ENCODE measurements at regions not wholly inside any gene's neighbourhood (a gene's known extent, or its start where the extent isn't known, plus 50 kb on each side); places are given as distances from the start of the nearest gene placed in this dataset.

- Histone ChIP-seq H3K9me1 (ENCODE audit: insufficient read depth, low read length) (no peaks in the 10 kb centered on the region), H3K14ac (replicated peaks; ENCODE audit: low read depth, low read length) (no peak overlapping the region), H3K79me1 (ENCODE audit: low read depth in 1 of 2, low read length in 2 of 2) (no peaks in the 10 kb centered on the region), H3K27ac (ENCODE audit: insufficient read depth, low read length) (no peak overlapping the region), H2BK120ac (ENCODE audit: low read depth, low read length) (no peak overlapping the region), H4K5ac (ENCODE audit: low read depth, low read length) (no peak overlapping the region), H3K4ac (ENCODE audit: low read depth, low read length) (no peak overlapping the region), H3K18ac (ENCODE audit: low read depth, low read length) (no peak overlapping the region), H3K4me3 (ENCODE audit: insufficient read depth, low read depth, low read length) (no peak overlapping the region), H2BK20ac (ENCODE audit: low read depth, low read length) (no peak overlapping the region), H2BK15ac (ENCODE audit: low read depth, low read length) (no peak overlapping the region), H2AK9ac (replicated peaks; ENCODE audit: low read depth, low read length, poor library complexity) (no peak overlapping the region), H3K36me3 (ENCODE audit: control insufficient read depth, insufficient read depth, low read length) (no peaks in the 10 kb centered on the region), H4K91ac (ENCODE audit: insufficient read depth, low read depth, low read length) (no peak overlapping the region), H4K20me1 (ENCODE audit: insufficient read depth, low read length) (no peaks in the 10 kb centered on the region), H3K4me1 (ENCODE audit: control insufficient read depth, insufficient read depth, low read length) (no peaks in the 10 kb centered on the region), H3K4me2 (ENCODE audit: low read depth, low read length) (no peak overlapping the region), H3K23ac (ENCODE audit: low read depth, low read length) (no peak overlapping the region), H4K8ac (ENCODE audit: low read depth in 2 of 2, low read length in 2 of 2) (no peak overlapping the region), H2AFZ (replicated peaks; ENCODE audit: low read length, poor library complexity) (no peak overlapping the region), H3K9ac (ENCODE audit: low read depth, low read length) (no peak overlapping the region), H2BK5ac (ENCODE audit: low read depth, low read length, poor library complexity, severe bottlenecking) (no peak overlapping the region), H3K27me3 (ENCODE audit: control insufficient read depth, insufficient read depth, low read length) (no peaks in the 10 kb centered on the region), H2AK5ac (ENCODE audit: low read depth, low read length) (no peak overlapping the region), H3K56ac (ENCODE audit: extremely low read depth, insufficient read depth, low read length) (no peak overlapping the region), H3K9me3 (ENCODE audit: control insufficient read depth, insufficient read depth, low read length) (no peaks in the 10 kb centered on the region)
- no peak for TF ChIP-seq MAZ (IDR thresholded peaks at IDR 0.05; ENCODE audit: borderline replicate concordance, low read depth, low read length)
- TF ChIP-seq ELK1 (IDR thresholded peaks at IDR 0.05; ENCODE audit: borderline replicate concordance, low read depth, low read length) = no peak
- TF ChIP-seq MXI1 (IDR thresholded peaks at IDR 0.05; ENCODE audit: borderline replicate concordance, low read depth, low read length) = no peak
- TF ChIP-seq BHLHE40 (IDR thresholded peaks at IDR 0.05; ENCODE audit: low read depth, low read length) = no peak
- intact Hi-C loops (cut with micrococcal nuclease) (no loop called here), in situ Hi-C loops (cut with MboI; ENCODE audit: low sequenced_read_pairs) (loop anchor here (5.0 kb wide), 1 partner anchor 171 kb away; no protein-coding TSS in a partner anchor), dilution Hi-C loops (cut with HindIII; ENCODE audit: low sequenced_read_pairs, unreplicated experiment) (no loop called here)
- ChIA-PET POLR2A (ENCODE audit: unreplicated experiment) (no interaction called here), CTCF (no interaction called here)
- no peak for ATAC-seq (ENCODE audit: low read depth)
- BruUV-seq (replicated peaks) = no TSS peak
- no peak for DNase-seq
- 62% methylated on average over 3 of the region's 8 CpGs; no CpG with 5 or more reads in 1 of the 2 experiments for WGBS, 2 experiments (ENCODE audit: extremely low coverage in 2 of 2, insufficient read length in 1 of 2)
Observed at GRCh38 chr12:38141239-38141638, 175.3 kb upstream of the ALG10B start.
